ENCODE measurements at regions not wholly inside any gene's neighbourhood (a gene's known extent, or its start where the extent isn't known, plus 50 kb on each side); places are given as distances from the start of the nearest gene placed in this dataset.
"Not testable (repeated sequence)": the region's sequence is repeated elsewhere in the genome, so short reads cannot be mapped to it uniquely, and the experiment has no call there.

DNA sequence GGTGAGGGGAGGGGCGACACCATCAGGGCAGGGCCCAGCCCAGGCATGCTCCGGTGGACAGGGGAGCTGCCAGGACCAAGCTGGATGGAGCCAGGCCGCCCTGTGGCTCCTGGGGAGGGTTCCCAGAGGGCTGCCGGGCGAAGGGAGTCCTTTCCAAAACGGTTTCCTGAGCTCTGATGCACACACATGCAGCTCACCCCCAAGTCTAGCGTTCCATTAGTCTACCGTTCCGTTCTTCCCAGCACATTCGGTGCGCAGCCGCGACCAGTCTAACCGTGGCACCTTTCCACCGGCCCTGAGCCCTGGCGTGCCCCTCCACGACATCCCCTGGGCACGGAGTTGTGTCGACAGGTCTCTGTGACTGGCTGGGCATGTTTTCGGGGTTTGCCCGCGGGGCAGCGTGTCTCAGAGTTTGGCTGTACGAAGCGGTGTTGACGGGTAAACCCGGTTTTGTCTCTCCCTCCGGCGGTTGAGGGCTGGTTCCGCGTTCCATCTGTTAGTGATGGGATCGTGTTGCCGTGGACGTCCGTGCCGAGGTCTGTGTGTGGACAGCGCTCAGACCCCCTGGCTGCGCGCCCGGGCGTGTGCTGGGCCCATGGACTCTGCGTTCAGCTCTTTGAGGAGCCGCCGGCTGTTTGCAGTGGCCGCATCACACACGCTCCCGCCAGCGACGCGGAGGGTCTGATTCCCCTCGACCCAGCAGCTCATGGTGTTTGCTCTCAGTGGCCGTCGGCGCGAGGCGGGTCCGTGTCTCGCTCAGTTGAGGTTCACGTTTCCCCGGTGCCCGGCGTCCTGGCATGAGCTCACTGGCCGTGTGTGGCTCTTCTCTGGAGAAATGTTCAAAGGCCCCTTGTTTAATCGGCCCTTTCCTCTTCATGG lies 121.2 kb downstream of the IGLL1 start:
- H3K9me3 ChIP-seq (ENCODE audit: control insufficient read depth, low read length), result no peaks in the 10 kb centered on the region
- DNase-seq (ENCODE audit: low read depth), result no peak
- no peak overlapping the region for H3K9ac ChIP-seq (ENCODE audit: low read length)
- peaks cover 32% of the 10 kb centered on the region for H3K27me3 ChIP-seq (replicated peaks; ENCODE audit: control insufficient read depth, insufficient read depth, low read length)
- H3K4me3 ChIP-seq (ENCODE audit: low read length), result no peak overlapping the region
- H3K4me1 ChIP-seq (ENCODE audit: control insufficient read depth, insufficient read depth, low read length), result peaks cover 3% of the 10 kb centered on the region
- H3K36me3 ChIP-seq (ENCODE audit: control insufficient read depth, insufficient read depth, low read length, severe bottlenecking), result no peaks in the 10 kb centered on the region

DNA sequence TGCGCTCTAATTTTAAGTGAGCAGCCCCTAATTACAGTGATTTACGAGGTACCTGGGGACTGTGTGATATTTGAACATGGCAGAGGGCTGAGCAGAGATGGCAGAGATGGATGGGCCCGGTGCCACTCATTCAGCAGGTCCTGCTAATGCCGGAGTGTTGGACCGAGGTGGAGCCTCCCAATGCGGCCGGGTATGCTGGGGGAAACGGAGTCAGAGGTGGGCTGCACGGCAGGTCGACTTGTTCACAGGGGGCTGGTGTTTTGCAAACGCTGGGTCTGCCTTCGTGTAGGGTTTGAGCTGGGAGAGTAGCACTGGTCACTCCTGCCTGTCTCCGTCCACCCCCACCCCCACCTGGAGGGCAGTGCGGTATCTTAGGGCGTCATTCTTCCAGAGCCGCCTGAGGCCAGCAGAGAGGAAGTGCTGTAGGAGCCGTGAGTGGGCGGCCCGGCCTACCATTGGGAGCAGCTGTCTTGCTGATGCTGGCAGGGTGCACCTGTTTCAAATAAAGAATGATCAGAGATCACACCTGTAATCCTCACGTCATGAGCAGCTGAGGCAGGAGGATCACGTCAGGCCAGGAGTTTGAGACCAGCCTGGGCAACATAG lies 122.6 kb downstream of the IGLL1 start:
- DNase-seq (ENCODE audit: low read depth), result no peak
- peaks cover 31% of the 10 kb centered on the region for H3K27me3 ChIP-seq (replicated peaks; ENCODE audit: control insufficient read depth, insufficient read depth, low read length)
- no peaks in the 10 kb centered on the region for H3K36me3 ChIP-seq (ENCODE audit: control insufficient read depth, insufficient read depth, low read length, severe bottlenecking)
- no peaks in the 10 kb centered on the region for H3K4me1 ChIP-seq (ENCODE audit: control insufficient read depth, insufficient read depth, low read length)
- H3K9me3 ChIP-seq (ENCODE audit: control insufficient read depth, low read length), result no peaks in the 10 kb centered on the region
- H3K4me3 ChIP-seq (ENCODE audit: low read length), result no peak overlapping the region
- H3K9ac ChIP-seq (ENCODE audit: low read length), result no peak overlapping the region

DNA sequence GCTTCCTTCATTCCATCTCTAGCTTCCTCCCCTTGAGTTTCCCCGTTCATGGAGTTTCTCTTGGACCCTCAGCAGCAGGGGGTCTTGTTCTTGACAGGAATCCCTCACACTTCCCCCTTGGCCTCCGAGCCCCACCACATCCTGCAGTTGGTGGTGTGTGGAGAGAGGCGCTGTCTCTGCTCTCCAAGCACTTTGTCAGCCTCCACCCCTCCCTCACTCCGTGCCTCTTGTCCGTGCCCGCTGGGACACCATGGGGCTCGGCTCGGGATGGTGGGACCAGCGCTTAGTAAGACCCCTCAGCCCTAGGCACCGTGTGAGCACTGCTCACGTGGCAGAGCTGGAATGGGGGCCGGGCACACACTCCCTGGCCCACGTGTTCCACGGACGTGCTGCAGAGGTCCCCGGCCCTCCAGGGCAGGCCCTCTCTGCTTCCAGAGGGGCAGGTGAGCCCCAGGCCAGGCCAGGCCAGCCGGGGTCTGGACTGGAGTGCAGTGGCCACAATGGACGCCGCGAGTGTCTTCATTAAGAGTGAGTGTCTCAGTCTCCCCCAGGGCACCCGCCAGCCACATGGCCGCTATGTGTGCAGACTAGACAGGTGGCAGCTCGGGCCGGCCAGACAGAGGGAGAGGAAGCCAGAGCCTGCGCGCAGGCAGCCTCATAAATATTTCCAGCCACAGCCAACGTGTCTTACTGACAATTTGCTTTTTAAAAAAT lies 123.3 kb downstream of the IGLL1 start:
- not testable (repeated sequence) for H3K4me1 ChIP-seq (ENCODE audit: control insufficient read depth, insufficient read depth, low read length); DNase-seq (ENCODE audit: low read depth); H3K9me3 ChIP-seq (ENCODE audit: control insufficient read depth, low read length); H3K4me3 ChIP-seq (ENCODE audit: low read length); H3K9ac ChIP-seq (ENCODE audit: low read length); H3K36me3 ChIP-seq (ENCODE audit: control insufficient read depth, insufficient read depth, low read length, severe bottlenecking)
- H3K27me3 ChIP-seq (replicated peaks; ENCODE audit: control insufficient read depth, insufficient read depth, low read length), result peaks cover 31% of the 10 kb centered on the region

DNA sequence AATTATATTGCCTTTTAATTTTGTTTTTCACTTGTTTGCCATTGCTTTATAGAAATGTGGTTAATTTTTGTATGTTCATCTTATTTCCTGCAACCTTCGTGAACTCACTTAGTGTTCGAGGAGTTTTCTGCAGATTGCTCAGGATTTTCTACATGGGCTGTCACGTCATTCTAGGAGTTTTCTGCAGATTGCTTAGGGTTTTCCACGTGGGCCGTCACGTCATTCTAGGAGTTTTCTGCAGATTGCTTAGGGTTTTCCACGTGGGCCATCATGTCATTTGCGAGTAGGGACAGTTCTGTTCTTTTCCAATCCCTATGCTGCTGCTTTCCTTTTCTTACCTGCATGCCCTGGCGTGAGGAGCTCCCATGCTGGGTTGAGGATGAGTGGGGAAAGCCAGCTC lies 125.7 kb downstream of the IGLL1 start:
- not testable (repeated sequence) for H3K36me3 ChIP-seq (ENCODE audit: control insufficient read depth, insufficient read depth, low read length, severe bottlenecking); H3K4me1 ChIP-seq (ENCODE audit: control insufficient read depth, insufficient read depth, low read length); H3K9me3 ChIP-seq (ENCODE audit: control insufficient read depth, low read length); DNase-seq (ENCODE audit: low read depth); H3K9ac ChIP-seq (ENCODE audit: low read length); H3K4me3 ChIP-seq (ENCODE audit: low read length)
- H3K27me3 ChIP-seq (replicated peaks; ENCODE audit: control insufficient read depth, insufficient read depth, low read length), result peaks cover 31% of the 10 kb centered on the region

DNA sequence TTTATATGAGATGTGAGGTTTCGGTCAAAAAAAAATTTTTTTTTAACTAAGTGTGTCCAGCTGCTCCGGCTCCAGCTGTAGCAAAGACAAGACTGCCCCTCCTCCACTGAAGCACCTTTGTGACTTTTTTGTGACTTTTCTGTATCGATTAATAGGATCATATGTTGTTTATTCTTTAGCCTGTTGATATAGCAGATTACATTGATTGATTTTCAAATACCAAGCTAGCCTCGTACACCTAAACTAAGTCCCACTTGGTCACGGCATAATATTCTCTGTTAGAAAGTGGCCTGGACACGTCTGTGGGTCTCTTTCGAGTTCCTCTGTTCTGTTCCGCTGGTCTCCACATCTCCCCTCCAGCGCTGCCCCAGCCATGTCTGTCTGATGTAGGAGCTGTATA lies 126.8 kb downstream of the IGLL1 start:
- H3K9ac ChIP-seq (ENCODE audit: low read length), result no peak overlapping the region
- no peak for DNase-seq (ENCODE audit: low read depth)
- H3K4me1 ChIP-seq (ENCODE audit: control insufficient read depth, insufficient read depth, low read length), result no peaks in the 10 kb centered on the region
- H3K36me3 ChIP-seq (ENCODE audit: control insufficient read depth, insufficient read depth, low read length, severe bottlenecking), result no peaks in the 10 kb centered on the region
- peaks cover 27% of the 10 kb centered on the region for H3K27me3 ChIP-seq (replicated peaks; ENCODE audit: control insufficient read depth, insufficient read depth, low read length)
- H3K9me3 ChIP-seq (ENCODE audit: control insufficient read depth, low read length), result no peaks in the 10 kb centered on the region
- H3K4me3 ChIP-seq (ENCODE audit: low read length), result no peak overlapping the region

DNA sequence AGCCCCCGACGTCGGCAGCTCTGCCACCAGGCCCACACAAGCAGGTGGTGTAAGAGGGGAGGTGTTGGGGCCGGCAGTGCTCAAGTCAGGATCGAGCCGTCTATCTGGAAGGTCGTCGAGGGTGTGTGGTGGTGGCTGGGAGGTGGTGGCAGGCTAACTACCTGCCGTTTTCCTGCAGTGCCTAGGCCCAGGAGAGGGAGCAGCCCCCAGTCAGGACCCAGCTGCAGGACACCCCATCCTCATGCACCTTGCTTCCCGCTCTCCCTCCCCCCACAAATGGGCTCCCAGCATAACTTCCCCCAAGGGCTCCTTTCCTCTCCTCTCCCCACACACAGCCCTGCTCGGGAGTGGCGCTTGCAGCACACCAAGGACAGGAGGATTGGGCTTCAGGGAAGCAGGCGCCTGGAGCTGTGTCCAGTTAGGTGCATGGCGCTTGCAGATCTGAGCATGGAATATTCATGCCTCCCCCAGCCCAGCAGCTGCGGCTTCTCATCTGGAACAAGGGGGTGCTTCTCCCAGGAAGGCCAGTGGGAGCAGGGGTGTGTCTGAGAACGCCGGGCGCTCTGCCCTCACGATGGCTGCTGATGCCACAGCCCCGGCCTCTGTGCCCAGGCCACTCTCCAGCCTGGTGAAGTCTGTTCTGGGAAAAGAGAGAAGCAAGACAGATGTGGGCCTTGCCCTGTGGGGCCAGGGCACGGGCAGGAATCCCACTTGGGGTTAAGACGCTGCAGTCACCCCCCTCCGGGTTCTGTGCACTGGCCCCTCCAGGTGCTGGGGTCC lies 127.7 kb downstream of the IGLL1 start:
- Histone ChIP-seq H3K9ac (ENCODE audit: low read length) (no peak overlapping the region), H3K36me3 (ENCODE audit: control insufficient read depth, insufficient read depth, low read length, severe bottlenecking) (no peaks in the 10 kb centered on the region), H3K4me3 (ENCODE audit: low read length) (no peak overlapping the region), H3K27me3 (replicated peaks; ENCODE audit: control insufficient read depth, insufficient read depth, low read length) (peaks cover 22% of the 10 kb centered on the region), H3K9me3 (ENCODE audit: control insufficient read depth, low read length) (peaks cover 3% of the 10 kb centered on the region), H3K4me1 (ENCODE audit: control insufficient read depth, insufficient read depth, low read length) (no peaks in the 10 kb centered on the region)
- no peak for DNase-seq (ENCODE audit: low read depth)

DNA sequence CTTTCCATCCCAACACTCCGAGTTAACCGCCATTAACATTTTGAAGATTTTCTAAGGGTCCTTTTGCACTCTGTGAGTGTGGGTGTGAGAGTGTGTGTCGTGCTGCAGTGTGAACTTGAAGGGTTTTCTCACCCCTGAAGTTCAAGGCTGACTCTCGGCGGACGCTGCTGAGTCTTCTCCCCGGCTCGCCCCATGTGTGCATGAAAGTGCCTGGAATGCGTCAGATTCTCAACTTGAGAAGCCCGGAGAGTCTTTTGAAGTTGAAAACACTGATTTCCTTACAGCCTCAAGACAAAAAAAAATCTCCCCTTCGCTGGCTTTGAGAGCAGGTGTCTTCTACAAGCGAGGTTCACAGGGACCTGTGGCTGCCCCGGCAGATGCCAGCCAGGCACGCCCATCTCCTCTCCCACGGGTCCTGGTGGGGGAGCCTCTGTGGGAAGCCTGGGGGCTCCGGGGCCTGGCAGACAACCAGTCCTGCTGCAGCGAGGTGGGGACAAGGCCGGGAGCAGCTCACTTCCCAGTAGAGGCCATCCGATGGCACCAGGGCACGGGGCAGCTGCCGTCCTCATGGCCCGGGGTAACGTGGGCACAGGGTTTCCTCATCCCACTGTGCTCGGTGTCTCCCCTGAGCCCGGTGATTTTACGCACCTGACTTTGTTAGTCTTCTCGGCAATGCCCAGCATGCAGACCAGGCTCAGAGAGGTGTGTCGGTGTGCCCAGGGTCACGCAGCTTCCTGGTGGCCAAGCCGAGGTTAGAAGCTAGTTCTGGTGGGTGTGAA lies 128.4 kb downstream of the IGLL1 start:
- not testable (repeated sequence) for H3K36me3 ChIP-seq (ENCODE audit: control insufficient read depth, insufficient read depth, low read length, severe bottlenecking); H3K4me3 ChIP-seq (ENCODE audit: low read length); H3K9ac ChIP-seq (ENCODE audit: low read length); H3K4me1 ChIP-seq (ENCODE audit: control insufficient read depth, insufficient read depth, low read length); H3K9me3 ChIP-seq (ENCODE audit: control insufficient read depth, low read length)
- peaks cover 15% of the 10 kb centered on the region for H3K27me3 ChIP-seq (replicated peaks; ENCODE audit: control insufficient read depth, insufficient read depth, low read length)
- DNase-seq (ENCODE audit: low read depth), result peak; percentile 1

DNA sequence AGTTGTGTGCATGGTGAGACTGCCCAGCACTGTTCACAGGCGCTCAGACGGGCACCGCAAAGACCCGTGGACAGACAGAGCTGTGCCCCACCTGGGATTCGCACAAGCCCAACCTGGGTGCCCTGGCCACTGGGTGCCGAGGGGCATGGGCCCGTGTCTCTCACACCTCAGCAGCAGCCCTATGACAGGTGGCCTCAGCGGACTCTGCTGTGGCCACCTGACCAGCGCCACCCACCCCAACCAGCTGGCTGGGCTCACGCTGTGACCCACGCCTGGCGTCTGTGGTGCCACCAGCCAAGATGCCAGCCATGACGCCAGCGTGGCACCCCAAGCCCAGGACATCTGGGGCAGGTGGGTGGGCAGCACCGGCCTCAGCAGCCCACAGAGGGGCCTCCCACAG lies 129.3 kb downstream of the IGLL1 start:
- H3K27me3 ChIP-seq (replicated peaks; ENCODE audit: control insufficient read depth, insufficient read depth, low read length); H3K36me3 ChIP-seq (ENCODE audit: control insufficient read depth, insufficient read depth, low read length, severe bottlenecking); H3K4me1 ChIP-seq (ENCODE audit: control insufficient read depth, insufficient read depth, low read length); H3K9ac ChIP-seq (ENCODE audit: low read length); H3K4me3 ChIP-seq (ENCODE audit: low read length); DNase-seq (ENCODE audit: low read depth): not testable (repeated sequence)
- peaks cover 13% of the 10 kb centered on the region for H3K9me3 ChIP-seq (ENCODE audit: control insufficient read depth, low read length)

DNA sequence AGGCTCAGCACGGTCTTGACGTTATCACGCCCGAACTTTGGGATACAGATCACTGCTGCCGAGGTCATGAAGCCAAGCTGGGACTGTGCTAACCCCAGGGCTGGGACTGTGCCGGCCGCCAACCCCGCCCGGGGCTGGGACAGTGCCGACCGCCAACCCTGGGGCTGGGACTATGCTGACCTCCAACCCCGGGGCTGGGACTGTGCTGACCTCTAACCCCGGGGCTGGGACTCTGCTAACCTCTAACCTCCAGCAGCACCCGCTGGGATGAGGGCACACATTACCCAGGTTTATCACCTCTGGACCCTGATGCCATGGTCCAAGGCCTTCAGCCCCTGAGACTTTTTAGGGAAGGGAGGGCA lies 129.7 kb downstream of the IGLL1 start:
- Histone ChIP-seq H3K4me3 (ENCODE audit: low read length) (no peak overlapping the region), H3K27me3 (replicated peaks; ENCODE audit: control insufficient read depth, insufficient read depth, low read length) (peaks cover 7% of the 10 kb centered on the region), H3K36me3 (ENCODE audit: control insufficient read depth, insufficient read depth, low read length, severe bottlenecking) (no peaks in the 10 kb centered on the region), H3K9ac (ENCODE audit: low read length) (no peak overlapping the region), H3K9me3 (ENCODE audit: control insufficient read depth, low read length) (peaks cover 13% of the 10 kb centered on the region), H3K4me1 (ENCODE audit: control insufficient read depth, insufficient read depth, low read length) (no peaks in the 10 kb centered on the region)
- no peak for DNase-seq (ENCODE audit: low read depth)

DNA sequence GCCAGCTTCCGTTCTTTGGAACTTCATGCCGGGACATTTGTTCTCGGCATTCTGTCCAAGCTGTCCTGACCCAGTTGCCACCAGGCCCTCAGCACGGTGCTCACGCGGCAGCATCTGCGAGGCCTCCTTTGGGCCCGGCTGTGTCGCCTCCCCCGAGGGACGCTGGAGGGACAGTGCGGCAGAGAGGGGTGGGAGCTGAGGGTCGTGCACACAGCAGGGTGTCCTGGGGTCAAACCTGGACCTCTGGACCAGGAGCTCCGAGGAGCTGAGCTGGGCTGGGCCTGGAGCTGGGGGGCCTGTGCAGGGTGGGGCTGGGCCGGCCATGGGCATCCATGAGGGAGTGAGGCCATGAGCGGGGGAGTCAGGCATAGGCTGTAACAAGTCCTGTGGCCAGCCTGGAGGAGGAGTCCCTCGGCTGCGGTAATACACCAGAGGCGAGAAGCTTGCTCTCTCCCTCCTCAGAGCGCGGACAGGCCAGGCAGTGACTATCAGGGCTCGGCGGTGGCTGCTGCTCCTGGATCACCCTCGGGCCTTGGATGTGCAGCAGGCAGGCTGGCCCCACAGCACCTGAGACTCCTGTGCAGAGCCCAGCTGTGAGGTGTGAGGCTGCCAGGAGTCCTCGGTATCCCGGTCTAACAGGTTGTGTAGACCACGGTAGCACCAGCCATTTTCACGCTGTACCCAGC lies 130.2 kb downstream of the IGLL1 start:
- H3K36me3 ChIP-seq (ENCODE audit: control insufficient read depth, insufficient read depth, low read length, severe bottlenecking); H3K4me1 ChIP-seq (ENCODE audit: control insufficient read depth, insufficient read depth, low read length); H3K27me3 ChIP-seq (replicated peaks; ENCODE audit: control insufficient read depth, insufficient read depth, low read length); H3K4me3 ChIP-seq (ENCODE audit: low read length); DNase-seq (ENCODE audit: low read depth); H3K9ac ChIP-seq (ENCODE audit: low read length): not testable (repeated sequence)
- peaks cover 13% of the 10 kb centered on the region for H3K9me3 ChIP-seq (ENCODE audit: control insufficient read depth, low read length)

Measured in adipocyte (in vitro differentiated cells).